ENCODE measurements at regions not wholly inside any gene's neighbourhood (a gene's known extent, or its start where the extent isn't known, plus 50 kb on each side); places are given as distances from the start of the nearest gene placed in this dataset.
"Not testable (repeated sequence)": the region's sequence is repeated elsewhere in the genome, so short reads cannot be mapped to it uniquely, and the experiment has no call there.

DNA sequence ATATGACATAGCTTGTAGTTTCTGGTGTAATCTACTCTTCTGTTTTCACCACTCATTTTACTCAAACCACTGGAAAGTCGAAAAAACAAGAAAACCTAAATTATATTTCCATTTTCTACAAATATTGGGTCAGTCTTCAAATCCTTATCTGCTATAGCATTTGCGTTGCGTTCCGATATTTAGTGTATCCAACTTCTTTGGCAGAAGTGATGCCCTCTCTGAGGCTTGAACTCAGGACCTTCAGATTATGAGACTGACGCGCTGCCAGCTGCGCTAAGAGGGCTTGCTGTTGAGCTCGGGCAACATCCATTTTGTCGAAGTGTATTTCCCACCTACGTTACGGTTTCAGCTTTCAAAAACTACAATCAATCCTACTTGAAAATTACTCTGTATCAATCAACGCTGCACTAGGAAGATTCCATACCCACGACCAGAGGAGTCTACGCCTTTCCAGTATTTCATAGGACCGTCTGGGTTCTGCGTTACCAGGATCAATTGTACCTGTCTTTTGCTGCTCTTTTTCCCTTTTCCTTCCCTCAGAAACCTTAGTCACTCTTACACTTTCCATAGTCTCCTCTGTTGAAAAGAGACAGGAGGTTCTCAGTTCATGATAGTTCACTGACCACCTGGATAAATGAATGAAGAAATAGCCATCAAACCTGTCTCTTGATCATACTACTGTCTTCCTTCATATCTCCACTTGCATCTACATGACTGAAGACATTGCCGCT lies 140.5 kb upstream of the ZNF322 start:
- not testable (repeated sequence) for DNase-seq (ENCODE audit: low read depth in 4 of 4, low spot score in 1 of 4)

DNA sequence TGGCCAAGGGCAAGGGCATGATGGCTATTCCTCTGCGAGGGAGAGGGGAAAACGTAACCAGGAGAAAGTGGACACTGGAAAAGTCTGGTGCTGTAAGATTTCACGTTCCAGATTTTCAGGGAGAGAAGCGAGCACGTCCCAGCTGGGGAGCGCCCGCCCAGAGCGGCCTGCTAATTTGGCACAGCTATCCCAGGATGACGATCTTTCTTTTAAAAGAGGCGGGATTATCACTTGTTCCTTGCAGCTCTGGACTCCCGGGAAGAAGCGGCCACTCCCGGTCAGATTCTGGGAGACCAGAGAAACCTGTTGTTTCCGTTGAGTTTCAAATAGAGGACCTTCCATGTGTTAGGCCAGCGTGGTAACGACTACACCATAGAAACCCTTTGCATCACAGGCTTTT lies 144.2 kb upstream of the ZNF322 start:
- DNase-seq (ENCODE audit: low read depth in 4 of 4, low spot score in 1 of 4), result not testable (repeated sequence)

DNA sequence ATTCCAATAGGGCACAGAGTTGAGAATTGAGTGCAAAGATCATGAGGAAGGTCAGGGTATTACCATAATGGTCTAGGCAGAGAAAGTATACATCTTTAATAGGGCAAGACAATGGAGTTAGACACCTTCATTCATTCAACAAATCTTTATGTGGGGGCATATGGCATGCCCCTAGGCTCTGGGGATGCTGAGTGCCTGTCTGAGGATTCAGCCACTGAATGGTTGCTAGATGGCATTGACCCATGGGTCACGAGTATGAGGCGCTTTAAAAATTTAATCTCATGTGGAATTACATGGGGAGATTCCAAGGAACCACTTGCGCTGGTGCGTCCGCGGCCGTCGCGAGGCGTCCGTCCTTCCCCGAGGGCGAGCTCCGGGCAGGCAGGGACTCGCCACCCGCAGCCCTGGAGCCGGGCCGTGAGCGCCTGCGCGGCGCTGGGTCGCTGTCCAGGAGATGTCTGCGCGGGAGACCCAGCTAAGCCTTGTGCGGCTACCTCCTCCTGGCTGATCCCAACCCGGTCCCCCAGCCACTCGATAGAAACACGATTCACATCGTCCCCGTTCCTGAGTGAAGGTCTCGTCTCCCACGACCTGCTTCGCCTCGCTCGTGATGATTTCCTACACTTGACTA lies 152.1 kb upstream of the ZNF322 start:
- not testable (repeated sequence) for DNase-seq (ENCODE audit: low read depth in 4 of 4, low spot score in 1 of 4)

DNA sequence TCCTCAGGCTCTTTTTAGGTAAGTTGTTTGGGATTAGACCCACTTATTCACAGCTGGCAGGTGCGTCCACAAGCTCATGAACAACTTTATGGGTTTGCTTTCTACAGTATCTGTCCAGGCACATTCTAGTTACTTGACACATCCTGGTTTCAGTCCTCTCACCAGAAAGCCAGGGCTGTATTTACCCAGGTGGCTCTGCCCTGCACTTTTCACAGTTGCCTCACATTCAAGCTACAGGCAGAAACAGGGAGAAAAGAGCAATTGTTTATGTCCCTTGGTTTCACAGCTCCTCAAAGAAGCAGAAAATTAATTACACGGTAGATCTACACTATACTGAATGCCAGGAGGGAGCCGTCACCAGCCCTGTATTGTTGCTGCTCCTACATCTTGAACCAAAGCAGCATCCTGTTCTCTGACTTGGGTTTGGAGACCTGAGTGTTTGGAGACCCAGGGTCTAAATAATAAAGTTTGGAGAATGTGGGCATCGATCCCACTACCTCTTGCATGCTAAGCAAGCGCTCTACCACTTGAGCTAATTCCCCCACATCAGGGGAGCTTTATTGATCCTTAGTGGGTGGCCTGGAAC lies 159.2 kb upstream of the ZNF322 start:
- not testable (repeated sequence) for DNase-seq (ENCODE audit: low read depth in 4 of 4, low spot score in 1 of 4)

DNA sequence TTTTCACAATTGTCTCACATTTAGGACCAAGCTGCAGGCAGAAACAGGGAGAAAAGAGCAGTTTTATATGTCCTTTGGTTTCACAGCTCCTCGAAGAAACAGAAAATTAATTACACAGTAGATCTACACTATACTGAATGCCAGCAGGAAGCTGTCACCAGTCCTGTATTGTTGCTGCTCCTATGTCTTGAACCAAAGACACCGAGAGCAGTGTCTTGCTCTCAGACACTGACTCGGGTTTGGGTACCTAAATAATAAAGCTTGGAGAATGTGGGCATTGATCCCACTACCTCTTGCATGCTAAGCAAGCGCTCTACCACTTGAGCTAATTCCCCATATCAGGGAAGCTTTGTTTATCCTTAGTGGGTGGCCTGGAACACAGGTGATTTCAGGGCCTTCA lies 168.4 kb upstream of the ZNF322 start:
- DNase-seq (ENCODE audit: low read depth in 4 of 4, low spot score in 1 of 4), result not testable (repeated sequence)

DNA sequence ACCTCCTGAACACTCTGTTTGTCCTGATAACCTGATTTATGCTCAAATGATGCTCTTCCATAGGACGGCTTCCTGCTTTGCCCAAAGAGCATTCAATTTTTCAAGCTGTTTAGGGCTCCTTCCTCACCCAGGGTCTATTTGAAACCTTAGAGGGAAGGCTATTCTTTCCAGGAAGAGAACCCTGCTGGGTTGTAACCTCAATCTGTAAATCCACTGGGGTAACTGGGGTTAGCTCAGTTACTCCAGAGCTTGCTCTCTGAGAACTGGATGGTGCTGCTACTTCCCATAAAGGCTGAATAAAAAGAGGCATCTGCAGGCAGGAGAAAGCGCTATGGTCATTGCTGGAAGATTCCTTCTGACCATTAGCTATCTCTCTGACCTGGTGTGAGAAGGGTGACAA lies 169.9 kb upstream of the ZNF322 start:
- not testable (repeated sequence) for DNase-seq (ENCODE audit: low read depth in 4 of 4, low spot score in 1 of 4)

DNA sequence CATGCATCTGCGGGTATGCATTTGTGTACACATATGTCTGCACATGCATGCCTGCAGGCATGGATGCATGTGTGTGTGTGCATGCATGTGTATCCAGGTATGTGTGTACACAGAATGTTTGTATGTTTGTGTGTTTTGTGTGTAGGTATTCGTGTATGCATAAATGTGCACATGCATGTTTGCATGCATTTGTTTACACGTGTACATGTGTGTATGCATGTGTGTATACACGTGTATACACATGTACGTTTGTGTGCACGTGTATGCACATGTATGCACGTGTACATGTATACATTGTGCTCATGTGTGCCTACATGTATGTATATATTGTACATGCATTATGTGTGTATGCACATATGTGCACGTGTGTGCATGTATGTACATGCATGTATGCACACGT lies 171.4 kb upstream of the ZNF322 start:
- not testable (repeated sequence) for DNase-seq (ENCODE audit: low read depth in 4 of 4, low spot score in 1 of 4)

DNA sequence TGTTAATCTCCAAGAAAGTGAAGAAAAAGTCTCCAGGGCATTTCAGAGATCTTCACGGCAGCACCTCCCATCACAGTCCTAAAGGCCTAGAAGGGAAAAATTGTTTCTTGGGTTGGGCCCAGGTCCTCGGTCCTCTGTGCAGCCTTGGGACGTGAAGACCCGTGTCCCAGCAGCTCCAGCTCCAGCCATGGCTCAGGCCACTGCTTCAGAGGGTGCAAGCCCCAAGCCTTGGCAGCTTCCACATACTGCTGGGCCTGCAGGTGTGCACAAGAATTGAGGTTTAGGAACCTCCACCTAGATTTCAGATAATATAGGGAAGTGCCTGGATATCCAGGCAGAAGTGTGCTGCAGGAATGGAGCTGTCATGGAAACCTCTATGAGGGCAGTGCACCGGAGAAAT lies 176.2 kb upstream of the ZNF322 start:
- DNase-seq (ENCODE audit: low read depth in 4 of 4, low spot score in 1 of 4), result not testable (repeated sequence)

DNA sequence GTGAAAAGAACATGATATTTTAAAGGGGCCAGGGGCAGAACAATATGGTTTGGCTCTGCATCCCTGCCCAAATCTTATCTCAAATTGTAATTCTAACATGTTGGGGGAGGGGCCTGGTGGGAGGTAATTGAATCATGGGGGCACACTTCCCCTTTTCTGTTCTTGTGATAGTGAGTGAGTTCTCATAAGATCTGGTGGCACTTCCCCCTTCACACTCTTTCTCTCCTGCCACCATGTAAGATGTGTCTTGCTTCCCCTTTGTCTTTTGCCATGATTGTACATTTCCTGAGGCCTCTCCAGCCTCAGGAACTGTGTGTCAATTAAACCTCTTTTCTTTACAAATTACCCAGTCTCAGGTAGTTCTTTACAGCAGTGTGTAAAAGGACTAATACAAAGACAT lies 177.1 kb upstream of the ZNF322 start:
- DNase-seq (ENCODE audit: low read depth in 4 of 4, low spot score in 1 of 4), result not testable (repeated sequence)

DNA sequence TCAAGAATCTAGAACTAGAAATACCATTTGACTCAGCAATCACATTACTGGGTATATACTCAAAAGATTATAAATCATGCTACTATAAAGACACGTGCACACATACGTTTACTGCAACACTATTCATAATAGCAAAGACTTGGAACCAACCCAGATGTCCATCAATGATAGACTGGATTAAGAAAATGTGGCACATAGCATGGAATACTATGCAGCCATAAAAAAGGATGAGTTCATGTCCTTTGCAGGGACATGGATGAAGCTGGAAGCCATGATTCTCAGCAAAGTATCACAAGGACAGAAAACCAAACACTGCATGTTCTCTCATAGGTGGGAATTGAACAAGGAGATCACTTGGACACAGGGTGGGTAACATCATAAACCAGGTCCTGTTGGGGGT lies 185.3 kb upstream of the ZNF322 start:
- DNase-seq (ENCODE audit: low read depth in 4 of 4, low spot score in 1 of 4), result not testable (repeated sequence)

DNA sequence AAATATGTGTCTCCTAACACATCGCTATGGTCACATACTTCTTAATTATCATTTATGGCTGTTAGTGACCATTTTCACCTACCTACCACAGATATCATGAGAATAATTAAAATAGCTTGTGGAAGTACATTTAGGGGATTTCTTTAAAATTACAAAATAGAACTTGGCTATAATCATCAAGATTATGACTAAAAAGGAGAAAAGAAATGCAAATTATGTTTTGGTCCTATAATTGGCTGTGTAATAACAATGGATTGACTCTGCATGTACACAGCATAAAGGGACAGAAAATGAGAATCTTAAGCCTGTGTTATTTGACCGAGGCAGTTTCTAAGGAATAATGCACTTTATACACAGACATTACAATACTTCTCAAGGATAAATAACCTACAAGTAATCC lies 197.7 kb upstream of the ZNF322 start:
- DNase-seq (ENCODE audit: low read depth in 4 of 4, low spot score in 1 of 4), result not testable (repeated sequence)

DNA sequence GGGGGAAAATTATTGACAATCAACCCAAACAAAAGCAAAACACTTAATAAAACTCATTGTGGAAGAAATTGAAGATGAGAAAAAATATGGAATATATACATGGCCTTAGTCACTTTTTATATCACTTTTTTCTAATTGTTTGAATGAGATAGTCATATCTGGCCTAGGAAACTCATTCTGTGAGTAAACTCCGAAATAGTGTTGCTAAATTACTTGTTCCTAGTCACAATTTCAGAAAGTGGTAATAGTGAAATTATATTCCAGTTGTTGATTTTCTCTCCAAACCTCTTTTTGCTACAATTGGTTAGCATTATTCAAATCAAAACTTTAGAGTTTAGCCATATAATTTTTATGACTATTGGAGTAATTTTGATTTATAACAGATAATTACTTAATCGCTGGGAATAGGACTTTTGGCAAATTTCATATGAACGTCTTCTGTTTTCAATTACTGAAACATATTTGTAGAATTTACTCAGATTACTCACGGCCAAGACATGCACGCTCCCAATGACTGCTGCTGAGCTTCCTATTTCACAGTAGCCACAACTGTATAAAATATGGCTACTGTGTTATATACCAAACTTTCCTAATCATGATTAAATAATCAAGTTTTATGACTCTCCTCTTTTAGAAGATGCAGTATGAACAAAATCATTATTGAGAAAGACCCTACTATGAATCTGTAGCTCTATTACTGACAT lies 199.7 kb upstream of the ZNF322 start:
- DNase-seq (ENCODE audit: low read depth in 4 of 4, low spot score in 1 of 4), result not testable (repeated sequence)

DNA sequence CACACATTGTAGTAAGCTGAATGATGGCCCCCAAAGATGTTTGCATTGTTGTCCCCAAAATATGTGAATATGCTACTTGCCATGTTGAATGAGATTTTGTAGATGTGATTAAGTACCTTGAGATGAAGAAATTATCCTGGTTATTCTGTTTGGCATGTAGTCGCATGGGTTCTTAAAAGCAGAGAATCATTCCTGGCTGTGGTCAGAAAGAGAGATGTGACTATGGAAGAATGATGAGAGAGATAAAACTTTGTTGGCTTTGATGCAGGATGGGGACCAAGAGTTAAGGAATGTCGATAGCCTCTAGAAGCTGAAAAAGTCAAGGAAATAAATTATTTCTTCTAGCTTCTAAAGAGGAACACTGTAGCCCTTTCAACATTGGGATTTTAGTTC lies 200.2 kb upstream of the ZNF322 start:
- DNase-seq (ENCODE audit: low read depth in 4 of 4, low spot score in 1 of 4), result not testable (repeated sequence)

DNA sequence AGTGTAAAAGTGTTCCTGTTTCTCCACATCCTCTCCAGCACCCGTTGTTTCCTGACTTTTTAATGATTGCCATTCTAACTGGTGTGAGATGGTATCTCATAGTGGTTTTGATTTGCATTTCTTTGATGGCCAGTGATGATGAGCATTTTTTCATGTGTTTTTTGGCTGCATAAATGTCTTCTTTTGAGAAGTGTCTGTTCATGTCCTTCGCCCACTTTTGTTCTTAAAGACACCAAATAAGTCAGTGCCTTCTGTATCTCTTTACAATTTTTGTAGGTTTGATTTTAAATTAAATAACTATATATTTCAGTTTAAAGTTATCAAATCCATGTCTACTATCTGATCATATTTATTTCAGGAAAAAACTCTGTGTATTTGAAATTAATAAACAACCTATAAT lies 202.4 kb upstream of the ZNF322 start:
- not testable (repeated sequence) for DNase-seq (ENCODE audit: low read depth in 4 of 4, low spot score in 1 of 4)

DNA sequence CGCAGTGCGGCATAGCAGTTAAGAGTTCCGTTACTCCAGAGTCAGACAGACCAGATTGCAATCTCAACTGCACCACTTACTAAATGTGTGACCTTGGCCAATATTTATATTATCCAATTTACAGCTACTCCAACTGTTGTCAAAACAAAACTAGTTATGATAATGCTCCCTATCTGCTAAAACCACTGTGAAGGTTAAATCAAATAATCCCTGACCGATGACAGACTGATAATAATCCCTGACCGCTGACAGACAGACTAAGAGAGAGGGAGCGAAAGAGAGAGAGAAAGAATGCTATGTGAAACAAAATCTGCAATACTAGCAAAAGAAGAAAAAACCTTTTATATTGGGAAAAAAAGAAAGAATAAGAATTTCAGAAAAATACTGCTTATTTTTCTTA lies 204.1 kb upstream of the ZNF322 start:
- DNase-seq (ENCODE audit: low read depth in 4 of 4, low spot score in 1 of 4), result not testable (repeated sequence)

DNA sequence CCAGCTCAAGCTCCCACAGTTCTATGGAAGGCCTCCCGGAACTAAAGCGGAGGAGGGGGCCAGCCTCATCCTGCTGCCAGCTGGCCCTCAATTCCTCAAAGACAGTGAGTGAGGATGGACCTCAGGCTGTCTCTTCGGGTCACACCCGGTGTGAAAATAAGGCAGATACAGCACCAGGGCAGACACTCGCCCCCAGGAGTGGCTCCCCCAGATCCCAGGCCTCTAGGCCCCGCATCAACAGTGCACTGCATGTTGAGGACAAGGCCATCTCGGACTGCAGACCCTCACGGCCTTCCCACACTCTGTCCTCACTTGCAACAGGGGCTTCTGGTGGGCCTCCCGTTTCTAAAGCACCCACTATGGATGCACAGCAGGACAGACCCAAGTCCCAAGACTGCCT lies 239.2 kb upstream of the ZNF322 start:
- not testable (repeated sequence) for DNase-seq (ENCODE audit: low read depth in 4 of 4, low spot score in 1 of 4)

DNA sequence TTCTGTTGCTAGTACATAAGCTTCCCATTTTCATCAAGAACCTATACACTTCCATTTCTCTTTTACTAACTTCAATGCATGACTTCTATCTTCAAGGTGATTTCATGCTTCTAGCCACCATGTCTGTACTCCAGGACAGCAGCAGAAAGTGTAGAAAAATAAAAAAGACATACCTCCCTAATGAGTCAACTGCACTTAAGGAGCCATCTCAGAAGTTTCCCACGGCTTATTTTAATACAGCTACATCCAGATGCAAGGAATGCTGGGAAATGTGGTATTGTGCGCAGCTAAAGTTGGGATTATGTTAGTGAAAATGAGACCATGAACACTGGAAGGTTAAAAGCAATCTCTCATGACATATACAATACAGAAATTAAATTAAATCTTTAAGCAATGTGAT lies 264.7 kb upstream of the ZNF322 start:
- not testable (repeated sequence) for DNase-seq (ENCODE audit: low read depth in 4 of 4, low spot score in 1 of 4)

DNA sequence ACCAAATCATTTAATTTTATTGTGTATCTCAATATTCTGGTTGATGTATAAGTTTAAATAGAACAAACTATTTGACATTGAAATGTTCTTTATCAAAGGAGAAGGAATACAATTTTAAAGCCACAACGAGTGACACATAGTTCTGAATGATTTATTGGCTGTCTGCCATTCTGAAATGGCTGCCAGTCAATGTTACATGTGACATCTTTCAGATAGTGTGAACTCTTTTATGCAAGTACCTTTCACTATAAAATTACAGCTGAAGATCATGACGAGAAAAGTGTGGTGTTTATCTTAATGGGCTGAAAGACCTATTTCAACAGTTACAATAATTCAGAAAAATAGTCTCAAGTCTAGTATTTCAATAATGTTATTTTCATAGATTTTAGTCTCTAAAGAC lies 268.6 kb upstream of the ZNF322 start:
- not testable (repeated sequence) for DNase-seq (ENCODE audit: low read depth in 4 of 4, low spot score in 1 of 4)

DNA sequence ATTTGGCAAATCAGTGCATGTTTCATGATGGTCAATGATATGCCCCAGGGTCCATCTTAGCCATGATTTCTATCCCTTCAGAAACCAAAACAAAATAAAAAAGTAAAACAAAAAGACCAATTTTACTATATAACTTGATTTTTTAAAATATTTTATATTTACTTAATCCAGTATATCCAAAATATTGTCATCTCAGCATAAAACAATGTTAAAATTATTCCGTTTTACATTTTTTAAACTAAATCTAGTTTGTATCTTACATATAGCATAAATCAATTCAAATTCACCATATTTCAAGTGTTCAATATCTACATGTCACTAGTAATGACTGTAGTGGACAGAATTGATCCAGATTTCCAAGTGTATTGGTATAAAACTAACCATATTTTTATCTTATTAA lies 277.7 kb upstream of the ZNF322 start:
- not testable (repeated sequence) for DNase-seq (ENCODE audit: low read depth in 4 of 4, low spot score in 1 of 4)

DNA sequence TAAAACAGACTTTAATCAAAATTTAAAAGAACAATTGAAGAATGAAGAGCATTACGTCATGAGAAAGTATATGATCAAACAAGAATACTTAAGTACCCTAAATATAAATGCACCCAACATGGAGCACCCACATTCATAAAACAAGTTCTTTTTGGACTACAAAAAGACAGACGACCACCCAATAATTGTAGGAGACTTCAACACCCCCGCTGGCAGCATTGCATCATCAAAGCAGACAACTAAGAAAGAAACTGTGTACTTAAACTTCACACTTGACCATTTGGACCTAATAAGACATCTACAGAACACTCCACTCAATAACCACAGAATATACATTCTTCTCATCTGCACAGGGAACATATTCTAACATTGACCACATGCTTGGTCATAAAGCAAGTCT lies 291.7 kb upstream of the ZNF322 start:
- DNase-seq (ENCODE audit: low read depth in 4 of 4, low spot score in 1 of 4), result not testable (repeated sequence)

DNA sequence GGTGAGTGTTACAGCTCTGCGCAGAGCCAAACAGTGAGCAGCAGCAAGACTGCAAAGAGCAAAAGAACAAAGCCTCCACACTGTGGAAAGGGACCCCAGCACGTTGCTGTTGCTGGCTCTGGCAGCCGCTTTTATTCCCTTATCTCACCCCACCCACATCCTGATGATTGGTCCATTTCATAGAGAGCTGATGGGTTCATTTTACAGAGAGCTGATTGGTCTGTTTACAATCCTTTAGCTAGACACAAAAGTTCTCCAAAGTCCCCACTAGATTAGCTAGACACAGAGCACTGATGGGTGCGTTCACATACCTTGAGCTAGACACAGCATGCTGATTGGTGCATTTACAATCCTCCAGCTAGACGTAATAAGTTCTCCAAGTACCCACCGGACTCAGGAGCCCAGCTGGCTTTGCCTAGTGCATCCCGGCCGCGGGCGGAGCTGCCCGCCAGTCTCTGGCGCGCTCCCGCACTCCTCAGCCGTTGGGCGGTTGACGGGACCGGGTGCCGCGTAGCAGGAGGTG lies 291.4 kb upstream of the PRSS16 start:
- peak; percentile 7 to 25 (median 18) for DNase-seq (ENCODE audit: low read depth in 4 of 4, low spot score in 1 of 4)
